ENCODE measurements at regions not wholly inside any gene's neighbourhood (a gene's known extent, or its start where the extent isn't known, plus 50 kb on each side); places are given as distances from the start of the nearest gene placed in this dataset.

DNA sequence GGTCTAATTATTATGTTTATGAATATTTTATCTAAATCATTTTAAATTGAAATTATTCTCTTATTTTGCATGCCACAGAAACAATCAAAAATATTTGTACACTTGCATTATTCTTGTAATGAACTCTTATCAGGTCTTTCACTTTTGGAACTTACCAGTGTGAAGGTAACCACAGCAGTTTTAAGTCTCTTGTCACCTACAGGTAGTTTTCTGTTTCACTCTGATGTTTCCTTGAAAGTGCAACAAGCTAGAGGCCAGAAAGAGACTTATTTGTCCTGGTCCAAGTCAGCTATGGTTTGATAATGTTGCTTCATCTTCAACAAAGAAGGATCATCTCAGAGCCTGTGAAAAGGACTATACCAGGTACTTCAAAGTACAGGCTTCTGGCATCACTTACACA lies 133.4 kb upstream of the NBEA start:
- Mint-ChIP-seq H3K27me3 (ENCODE audit: low read depth) (no peaks in the 10 kb centered on the region; the same call in 1 of the 2 replicates), H3K36me3 (ENCODE audit: insufficient read depth in 1 of 3, low read depth in 3 of 3) (peaks cover 16 to 24% (median 18%) of the 10 kb centered on the region in 3 experiments; a peak in 6 of 7 replicates), H3K4me1 (no peaks in the 10 kb centered on the region), H3K4me3 (no peak overlapping the region), H3K9me3 (peaks cover 17 to 23% of the 10 kb centered on the region in 2 experiments), H3K27ac (no peak overlapping the region)
- no peak overlapping the region for H2BK120ac ChIP-seq (ENCODE audit: low read depth, low read length, poor library complexity, severe bottlenecking)
- H3K4me1 ChIP-seq (ENCODE audit: insufficient read depth, low read length), result no peaks in the 10 kb centered on the region; the same call in 1 of the 2 replicates
- no peak overlapping the region for H2BK15ac ChIP-seq (ENCODE audit: low read depth, low read length)
- no peak overlapping the region for H3K27ac ChIP-seq (ENCODE audit: insufficient read length, low read depth, low read length)
- no peak for DNase-seq
- no peak overlapping the region for H2AFZ ChIP-seq (ENCODE audit: low read length)
- H2AK5ac ChIP-seq (ENCODE audit: insufficient read length, low read length), result no peak overlapping the region
- no peak overlapping the region for H3K9ac ChIP-seq (ENCODE audit: extremely low read depth, insufficient read length, low read length)
- TF ChIP-seq, protein P1, sequence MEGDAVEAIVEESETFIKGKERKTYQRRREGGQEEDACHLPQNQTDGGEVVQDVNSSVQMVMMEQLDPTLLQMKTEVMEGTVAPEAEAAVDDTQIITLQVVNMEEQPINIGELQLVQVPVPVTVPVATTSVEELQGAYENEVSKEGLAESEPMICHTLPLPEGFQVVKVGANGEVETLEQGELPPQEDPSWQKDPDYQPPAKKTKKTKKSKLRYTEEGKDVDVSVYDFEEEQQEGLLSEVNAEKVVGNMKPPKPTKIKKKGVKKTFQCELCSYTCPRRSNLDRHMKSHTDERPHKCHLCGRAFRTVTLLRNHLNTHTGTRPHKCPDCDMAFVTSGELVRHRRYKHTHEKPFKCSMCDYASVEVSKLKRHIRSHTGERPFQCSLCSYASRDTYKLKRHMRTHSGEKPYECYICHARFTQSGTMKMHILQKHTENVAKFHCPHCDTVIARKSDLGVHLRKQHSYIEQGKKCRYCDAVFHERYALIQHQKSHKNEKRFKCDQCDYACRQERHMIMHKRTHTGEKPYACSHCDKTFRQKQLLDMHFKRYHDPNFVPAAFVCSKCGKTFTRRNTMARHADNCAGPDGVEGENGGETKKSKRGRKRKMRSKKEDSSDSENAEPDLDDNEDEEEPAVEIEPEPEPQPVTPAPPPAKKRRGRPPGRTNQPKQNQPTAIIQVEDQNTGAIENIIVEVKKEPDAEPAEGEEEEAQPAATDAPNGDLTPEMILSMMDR (conservative IDR thresholded peaks at IDR 0.05), result no peak
- H4K91ac ChIP-seq (ENCODE audit: insufficient read length, low read depth, low read length), result no peak overlapping the region
- no peak overlapping the region for H2BK5ac ChIP-seq (ENCODE audit: insufficient read length, low read length)
- H3K23ac ChIP-seq (ENCODE audit: insufficient read length, low read depth, low read length), result no peak overlapping the region
- H3K4me2 ChIP-seq (ENCODE audit: insufficient read depth, insufficient read length, low read length), result no peak overlapping the region
- H3K9me3 ChIP-seq (ENCODE audit: control insufficient read depth, low read depth, low read length), result no peaks in the 10 kb centered on the region
- no peak overlapping the region for H4K8ac ChIP-seq (replicated peaks; ENCODE audit: insufficient read length, low read depth, low read length)
- no peak overlapping the region for H3T11ph ChIP-seq (ENCODE audit: low read length)
- H3K79me1 ChIP-seq (ENCODE audit: insufficient read depth, low read depth, low read length, poor library complexity, severe bottlenecking), result no peaks in the 10 kb centered on the region
- no peaks in the 10 kb centered on the region for H4K20me1 ChIP-seq (ENCODE audit: control insufficient read depth, insufficient read depth, insufficient read length)
- no peak overlapping the region for H3K56ac ChIP-seq (ENCODE audit: insufficient read length, low read depth, low read length)
- H4K5ac ChIP-seq (ENCODE audit: insufficient read length, low read depth, low read length), result no peak overlapping the region
- no peaks in the 10 kb centered on the region for H3K79me2 ChIP-seq (ENCODE audit: insufficient read depth, low read length)
- no peak overlapping the region for H3K14ac ChIP-seq (ENCODE audit: insufficient read depth, low read length)
- H3K4ac ChIP-seq (ENCODE audit: low read depth, low read length), result no peak overlapping the region
- H3K18ac ChIP-seq (ENCODE audit: insufficient read length, low read depth, low read length), result no peak overlapping the region
- no peak overlapping the region for H2BK20ac ChIP-seq (ENCODE audit: low read depth, low read length, poor library complexity, severe bottlenecking)
- no peak overlapping the region for H2BK12ac ChIP-seq (ENCODE audit: insufficient read length, low read depth, low read length)
- no peaks in the 10 kb centered on the region for H3K27me3 ChIP-seq (ENCODE audit: insufficient read depth, low read length)
- H3K23me2 ChIP-seq (ENCODE audit: insufficient read length, low read depth, low read length, poor library complexity, severe bottlenecking), result no peaks in the 10 kb centered on the region

All from H9 (cell line).